Activated CD4-positive, alpha-beta T cell treated with anti-CD3 and anti-CD28 coated beads, Interleukin-2, amount 50 U/mL, for 4 hours (primary cell): ENCODE measurements at regions not wholly inside any gene's neighbourhood (a gene's known extent, or its start where the extent isn't known, plus 50 kb on each side); places are given as distances from the start of the nearest gene placed in this dataset.

Experiments
- DNase-seq, 2 experiments: peaks; one replicate each; pipeline ENCODE4 v3.0.0-alpha.2; 2020

DNA sequence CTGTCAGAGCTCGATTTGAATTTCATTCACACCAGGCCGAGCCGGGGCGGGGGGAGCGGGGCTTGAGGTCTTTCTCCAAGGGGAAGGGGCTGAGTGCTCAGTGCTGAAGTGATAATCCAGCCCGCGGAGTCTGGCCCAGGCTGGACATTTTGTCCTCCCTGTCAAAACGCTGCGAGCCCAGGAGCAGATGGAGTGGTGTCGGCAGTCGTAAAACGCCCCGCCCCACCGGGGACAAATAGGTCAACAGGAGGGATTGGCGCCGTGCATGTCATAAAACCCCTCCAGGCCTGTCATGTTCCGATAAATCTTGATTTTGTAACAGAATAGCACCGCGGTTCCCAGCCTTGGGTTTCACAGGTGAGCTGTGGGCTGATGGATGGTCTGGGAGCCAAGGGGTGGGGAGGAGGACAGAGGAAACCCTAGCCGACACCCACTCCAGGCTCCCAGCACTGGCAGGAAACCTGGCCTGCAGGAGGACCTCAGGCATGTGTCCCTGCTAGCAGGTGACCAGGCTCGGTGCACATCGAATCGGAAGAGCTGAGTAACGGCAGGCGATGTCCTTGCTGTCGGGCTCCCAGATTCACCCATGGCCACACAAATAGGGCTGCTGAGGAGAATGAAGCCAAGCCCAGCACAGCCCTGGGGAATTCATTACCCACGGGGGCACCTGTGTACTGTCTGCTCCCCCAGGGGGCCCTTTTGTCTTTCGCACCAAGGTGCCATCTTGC is 341.4 kb downstream of the FOXL1 start:
- no peak for DNase-seq

DNA sequence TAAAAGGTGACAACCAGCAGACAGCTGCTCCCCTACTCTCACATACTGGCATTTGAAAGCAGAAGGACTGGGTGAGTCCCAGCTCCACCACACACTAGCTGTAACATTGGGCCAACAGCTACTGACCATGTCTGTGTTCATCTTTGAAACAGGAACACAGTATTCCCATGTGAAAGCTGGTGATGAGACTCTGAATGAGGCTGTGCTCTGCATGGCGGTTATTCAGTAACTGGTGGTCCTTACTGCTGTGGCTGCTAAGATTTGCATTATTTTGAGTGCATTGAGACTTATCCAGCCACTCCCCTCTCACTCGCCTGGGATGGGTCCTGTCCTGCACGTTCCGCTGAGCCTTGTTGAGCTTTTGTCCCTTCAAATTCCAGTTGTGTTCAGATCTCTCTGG is 342.9 kb downstream of the FOXL1 start:
- no peak for DNase-seq

DNA sequence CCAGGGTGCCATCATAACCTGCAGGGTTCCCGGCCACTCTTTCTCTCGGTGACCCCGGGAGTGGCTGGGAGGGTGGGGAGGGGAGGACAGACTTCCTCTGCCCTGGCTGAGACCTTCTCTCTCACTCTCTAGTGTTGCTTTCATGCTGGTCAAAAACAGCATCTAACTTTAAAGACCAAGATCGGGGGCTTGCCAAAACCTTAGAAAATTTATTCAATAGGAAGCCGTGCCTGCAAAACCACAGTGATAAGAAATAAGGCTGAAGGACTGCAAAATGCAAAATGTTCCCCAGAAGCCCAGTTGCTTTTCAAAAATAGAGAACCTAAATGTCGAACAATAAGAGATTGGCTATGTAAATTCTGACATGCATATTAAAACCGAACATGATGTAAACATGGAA is 344.0 kb downstream of the FOXL1 start:
- no peak for DNase-seq

GRCh38 chr16:86923656-86924055 is 345.3 kb downstream of the FOXL1 start:
- DNase-seq = no peak

DNA sequence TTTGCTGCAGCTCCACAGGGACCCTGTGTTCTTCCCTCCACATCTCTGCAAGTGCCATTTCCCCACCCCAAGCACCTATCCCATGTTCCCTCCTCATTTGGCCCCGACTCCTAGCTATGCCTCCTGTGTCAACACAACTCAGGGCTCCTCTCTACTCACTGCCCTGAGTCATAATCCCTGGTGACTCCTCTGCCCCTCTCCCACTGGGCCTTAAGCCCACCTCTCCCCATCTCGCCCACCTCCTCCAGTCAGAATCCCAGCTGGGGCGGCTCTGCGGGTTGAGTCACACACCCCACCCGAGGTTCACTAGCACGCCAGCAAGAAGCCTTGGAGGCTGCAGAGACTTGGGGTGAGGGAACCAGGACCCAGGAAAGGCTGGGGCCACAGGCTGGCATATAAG is 346.2 kb downstream of the FOXL1 start:
- DNase-seq = no peak

GRCh38 chr16:86925067-86925791 is 346.9 kb downstream of the FOXL1 start:
- no peak for DNase-seq

DNA sequence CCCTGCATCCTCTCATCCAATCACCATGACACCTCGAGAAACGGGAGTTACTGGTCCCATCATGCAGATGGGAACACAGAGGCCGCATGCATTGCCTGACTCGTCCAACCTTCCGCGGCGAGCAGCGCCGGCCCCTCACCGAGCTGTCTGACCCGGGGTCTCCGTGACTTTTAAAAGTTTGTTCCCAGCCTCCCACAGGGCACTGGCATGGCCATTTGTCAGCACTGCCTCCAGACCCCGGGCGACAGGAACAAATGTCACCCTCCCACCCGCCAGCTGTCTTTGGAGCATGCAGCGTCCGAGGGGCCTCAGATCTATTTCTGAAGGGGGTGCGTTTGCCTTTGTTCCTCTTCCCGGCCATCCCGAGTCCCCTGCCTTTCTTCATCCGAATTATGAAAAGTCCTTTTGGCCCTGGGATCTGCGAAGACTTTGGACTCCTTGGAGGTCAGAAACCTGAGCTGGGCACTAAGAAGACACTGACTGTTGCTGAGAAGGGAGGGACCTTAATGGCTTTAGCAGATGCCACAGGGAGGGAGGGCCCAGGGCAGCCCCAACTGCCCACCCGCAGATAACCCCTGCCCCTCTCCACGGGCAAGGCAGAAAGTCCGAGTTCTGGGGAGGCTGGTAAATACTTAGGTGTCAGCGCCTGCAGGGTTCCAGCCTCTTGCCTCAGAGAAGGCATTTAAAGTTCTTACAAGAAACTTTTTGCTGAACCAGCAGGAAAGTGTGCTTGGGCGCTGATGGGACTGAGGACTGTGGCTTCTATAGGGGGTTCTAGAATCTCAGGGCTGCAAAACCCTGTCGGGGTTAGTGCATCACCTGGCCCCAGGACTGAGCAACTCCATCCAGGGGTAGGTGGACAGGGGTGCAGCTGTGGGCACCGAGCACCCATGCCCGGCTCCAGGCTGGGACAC is 348.1 kb downstream of the FOXL1 start:
- DNase-seq = no peak

- no peak for DNase-seq
Observed at GRCh38 chr16:86927699-86928098, 349.4 kb downstream of the FOXL1 start.

DNA sequence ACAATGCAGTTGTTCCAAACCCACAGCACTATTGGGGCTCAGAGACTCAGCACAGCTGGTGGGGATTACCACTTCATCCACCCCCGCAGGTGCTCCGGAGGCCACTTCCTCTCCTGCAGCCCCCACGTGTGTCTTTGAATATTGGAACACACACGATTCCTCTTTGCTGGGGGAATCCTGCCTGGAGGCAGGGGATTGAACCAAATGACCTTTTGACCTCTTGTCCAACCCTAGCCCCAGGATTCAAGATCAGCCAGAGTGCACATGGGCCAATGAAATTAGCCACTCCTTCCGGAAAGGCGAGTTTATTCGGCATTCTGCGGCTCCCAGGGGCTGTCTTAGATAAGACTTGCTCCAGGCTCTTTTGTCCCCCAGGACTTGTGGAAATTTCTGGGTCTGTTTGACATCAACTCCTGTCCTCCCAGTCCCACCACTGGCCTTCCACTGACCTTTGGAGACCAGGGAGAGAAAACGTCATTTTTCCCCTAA is 350.2 kb downstream of the FOXL1 start:
- DNase-seq = no peak

DNA sequence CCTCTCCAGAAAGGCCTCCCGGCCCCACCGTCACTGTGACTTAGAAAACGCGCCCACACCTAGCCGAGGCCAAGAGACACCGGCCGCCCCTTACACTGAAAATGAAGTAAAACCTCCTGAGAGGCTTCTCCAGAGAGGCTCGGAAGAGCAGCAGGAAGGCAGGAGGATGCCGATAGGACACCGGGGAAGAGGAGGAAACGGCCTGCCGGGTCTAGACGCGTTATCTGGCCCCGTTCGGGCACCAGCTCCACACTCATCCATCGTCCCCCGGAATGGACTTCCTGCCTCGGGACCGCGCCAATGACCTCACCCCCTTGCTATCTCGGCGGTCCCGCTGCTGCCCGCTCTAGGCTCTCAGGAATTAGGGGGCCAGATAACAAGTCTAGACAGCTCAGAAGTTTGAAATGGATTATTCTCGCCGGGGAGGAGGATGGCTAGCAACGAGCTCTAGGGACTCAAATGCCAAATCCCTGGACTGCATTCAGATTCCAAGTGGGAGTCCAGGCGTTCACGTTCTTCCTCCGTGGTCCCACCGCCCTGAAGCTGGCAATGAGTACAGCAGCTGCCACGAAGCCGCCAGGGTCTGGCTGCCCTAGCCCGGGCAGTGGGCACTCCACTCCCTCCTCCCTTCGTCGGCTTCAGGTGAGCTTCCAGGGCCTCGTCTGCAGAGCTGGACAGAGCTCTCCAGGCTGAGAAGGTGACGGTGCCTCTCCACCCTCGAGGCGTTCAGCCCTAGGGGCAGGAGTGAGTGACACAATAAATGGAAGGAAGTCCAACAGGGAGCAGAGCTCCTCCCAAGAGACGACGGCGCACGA is 350.9 kb downstream of the FOXL1 start:
- DNase-seq = no peak

GRCh38 chr16:86930001-86930400 is 351.7 kb downstream of the FOXL1 start:
- no peak for DNase-seq

GRCh38 chr16:86930663-86931373 is 352.5 kb downstream of the FOXL1 start:
- no peak for DNase-seq

DNA sequence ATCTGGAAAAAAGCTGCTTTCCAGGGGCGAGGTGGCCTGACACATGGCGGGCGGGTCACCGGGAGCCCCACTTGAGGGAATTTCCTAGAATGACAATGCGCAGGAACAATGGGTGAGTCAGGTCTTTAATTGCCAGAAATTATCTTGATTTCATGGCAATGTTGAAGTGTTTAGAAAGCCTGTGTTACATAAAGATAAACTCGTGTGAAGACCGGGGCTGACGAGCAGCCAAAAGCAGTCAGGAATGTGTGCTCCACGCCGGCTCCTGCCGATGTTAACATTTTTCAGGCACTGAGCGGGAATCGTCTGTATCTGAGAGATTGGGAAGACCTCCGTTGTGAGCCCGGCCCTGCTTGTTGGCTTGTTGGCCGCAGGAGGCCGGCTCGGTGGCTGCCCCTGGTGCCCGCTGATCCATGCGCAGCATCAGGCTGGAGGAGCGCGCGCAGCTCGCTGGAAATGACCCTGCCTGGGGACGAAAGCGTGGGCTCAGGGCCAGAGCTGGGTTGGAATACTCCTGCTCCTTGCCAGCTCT is 353.1 kb downstream of the FOXL1 start:
- DNase-seq = no peak

DNA sequence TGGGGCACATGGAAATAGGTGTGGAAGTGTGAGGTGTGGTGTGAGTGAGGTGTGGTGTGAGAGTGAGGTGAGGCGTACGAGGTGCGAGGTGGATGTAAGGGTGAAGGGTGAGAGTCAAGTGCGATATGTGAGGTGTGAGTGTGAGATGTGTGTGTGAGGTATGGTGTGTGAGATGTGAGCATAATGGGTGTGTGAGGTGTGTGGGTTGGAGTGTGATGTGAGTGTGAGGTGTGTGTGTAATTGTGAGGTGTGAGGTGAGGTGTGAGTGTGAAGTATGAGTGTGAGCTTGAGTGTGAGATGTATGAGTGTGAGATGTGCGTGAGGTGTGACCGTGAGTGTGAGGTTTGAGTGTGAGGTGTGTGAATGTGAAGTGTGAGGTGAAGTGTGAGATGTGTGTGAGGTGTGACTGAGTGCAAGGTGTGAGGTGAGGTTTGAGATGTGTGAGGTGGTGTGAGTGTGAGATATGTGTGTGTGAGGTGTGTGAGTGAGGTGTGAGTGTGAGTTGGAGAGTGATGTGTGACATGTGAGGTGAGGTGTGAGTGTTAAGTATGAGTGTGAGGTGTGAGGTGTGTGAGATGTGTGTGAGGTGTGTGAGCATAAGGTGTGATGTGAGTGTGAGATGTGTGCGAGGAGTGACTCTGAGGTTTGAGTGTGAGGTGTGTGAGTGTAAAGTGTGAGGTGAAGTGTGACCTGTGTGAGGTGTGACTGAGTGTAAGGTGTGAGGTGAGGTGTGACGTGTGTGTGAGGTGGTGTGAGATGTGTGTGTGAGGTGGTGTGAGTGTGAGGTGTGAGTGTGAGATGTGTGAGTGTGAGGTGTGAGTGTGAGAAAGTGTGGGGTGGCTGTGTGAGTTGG is 354.0 kb downstream of the FOXL1 start:
- DNase-seq = no peak

DNA sequence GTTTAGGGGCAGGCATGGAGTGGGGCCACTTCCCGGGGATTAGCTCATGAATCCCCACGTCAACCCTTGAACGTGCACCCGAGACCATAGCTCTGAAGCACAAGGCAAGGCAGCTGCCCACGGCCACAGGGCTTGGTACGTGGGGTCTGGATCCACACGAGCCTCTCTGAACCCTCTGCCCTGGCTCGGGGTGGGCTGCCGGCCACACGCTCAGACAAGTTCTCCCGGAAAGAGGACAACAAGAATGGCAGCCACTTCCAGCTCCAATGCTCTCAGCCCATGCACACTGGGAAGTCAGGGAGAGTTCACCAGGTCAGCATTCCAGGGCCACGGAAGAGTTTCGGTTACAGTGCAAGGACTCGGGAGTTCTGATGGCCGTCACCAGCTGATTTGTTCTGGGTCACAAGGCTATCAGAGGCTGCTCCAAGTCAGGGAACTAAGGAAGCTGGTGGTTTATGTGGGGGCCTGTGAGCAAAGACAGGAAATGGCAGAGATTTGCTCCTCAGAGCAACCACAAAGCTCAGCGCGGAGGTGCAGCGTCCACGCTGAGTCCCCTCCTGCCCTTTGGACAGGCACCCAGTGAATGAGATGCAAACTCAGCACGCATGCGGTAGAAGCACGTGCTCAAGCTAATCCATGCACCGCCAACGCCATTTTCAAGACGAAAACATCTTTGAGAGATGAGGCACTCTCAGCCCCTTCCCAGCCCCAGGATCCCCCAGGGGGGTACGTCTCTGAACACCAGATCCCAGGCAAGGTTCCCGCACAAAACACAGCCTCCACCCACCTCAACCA is 356.4 kb downstream of the FOXL1 start:
- no peak for DNase-seq

DNA sequence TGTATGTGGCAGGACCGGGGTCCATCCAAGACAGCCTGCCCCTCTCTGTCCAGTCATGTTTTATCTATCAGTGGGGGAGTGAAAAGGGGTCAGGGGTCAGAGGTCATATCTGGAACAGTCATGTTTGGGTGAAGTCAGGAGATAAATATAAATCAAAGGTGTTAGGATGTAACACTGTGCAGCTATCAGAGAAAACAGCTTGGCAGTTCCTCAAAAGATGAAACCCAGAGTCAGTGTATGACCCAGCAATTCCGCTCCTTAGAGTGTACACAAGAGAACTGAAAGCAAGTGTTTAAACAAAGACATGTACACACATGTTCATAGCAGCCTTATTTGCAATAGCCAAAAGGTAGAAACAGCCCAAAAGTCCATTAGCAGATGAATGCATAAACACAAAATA is 361.3 kb downstream of the FOXL1 start:
- no peak for DNase-seq

DNA sequence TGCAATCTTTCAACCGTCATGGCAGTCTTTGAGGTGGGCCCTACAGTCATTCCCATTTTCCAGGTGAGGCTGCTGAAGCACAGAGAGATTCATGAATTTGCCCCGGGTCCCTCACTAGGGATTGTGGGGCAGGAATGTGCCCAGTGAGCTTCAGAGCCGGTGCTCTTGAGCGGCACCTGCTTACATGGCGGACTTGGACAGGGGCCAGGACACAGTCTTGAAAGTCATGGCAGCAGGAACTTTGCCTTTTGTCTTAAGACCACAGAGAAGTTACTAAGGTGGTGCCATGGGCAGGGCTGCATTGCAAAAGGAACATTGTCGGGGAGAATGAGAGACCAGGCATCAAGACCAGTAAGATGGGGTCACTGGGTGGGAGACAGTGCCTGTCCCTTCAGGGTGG is 363.4 kb downstream of the FOXL1 start:
- DNase-seq = no peak

DNA sequence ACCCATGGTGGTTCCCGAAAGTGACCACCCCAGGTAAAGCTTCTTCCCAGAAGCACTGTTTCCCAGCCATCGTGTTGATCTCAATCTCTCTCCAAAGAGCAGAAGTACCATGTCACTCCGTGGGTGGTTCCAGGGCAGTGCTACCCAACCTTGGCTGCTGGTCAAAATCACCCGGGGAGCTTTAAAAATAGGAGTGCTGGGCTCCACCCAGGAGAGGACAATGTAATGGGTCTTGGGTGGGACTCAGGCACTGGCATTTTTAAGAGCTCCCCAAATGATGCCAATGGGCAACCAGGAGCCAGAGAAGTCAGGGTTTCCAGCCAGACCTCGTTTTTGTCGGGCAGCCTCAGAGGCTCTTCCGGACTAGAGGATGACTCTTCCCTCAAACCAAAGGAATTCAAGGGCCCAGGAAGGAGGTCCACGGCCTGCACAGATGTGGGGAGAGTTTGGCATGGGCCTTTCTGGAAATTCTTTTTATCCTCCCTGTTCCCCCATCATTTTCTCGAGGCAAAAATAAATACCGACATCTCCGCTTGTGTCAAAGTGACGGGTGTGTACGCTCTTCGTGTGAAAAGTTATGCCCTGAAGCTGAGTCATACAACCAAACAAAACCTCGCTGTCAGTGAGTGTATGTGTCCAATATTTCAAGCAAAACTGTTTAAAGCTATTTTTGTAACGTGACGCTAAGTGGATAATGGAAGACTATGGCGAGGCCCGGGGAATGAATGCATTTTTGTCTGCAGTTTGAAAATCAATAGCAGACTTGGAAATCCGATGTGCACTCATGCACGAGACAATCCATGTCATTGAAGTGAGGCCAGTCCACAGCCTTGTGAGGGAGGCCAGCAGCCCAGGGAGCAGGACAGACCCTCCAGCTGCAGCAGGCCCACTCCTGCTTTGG is 364.1 kb downstream of the FOXL1 start:
- DNase-seq = no peak
